Activated CD8-positive, alpha-beta memory T cell treated with anti-CD3 and anti-CD28 coated beads, Interleukin-2, amount 10 ng/mL, durations not matched to agents 7 days and 5 days (primary cell): ENCODE measurements at regions not wholly inside any gene's neighbourhood (a gene's known extent, or its start where the extent isn't known, plus 50 kb on each side); places are given as distances from the start of the nearest gene placed in this dataset.
"Not testable (repeated sequence)": the region's sequence is repeated elsewhere in the genome, so short reads cannot be mapped to it uniquely, and the experiment has no call there.

Experiments
- ATAC-seq: fragments of 150-1000 bp; cut with Tn5 transposase; one replicate; pipeline ENCODE4 v1.10.0; 2021; ENCODE audit warnings: moderate library complexity
- CTCF ChIA-PET: fragments of 350-600 bp; sonication (Branson Sonifier 250); formaldehyde crosslinking; loops from one replicate; lab custom pipeline; 2021; ENCODE audit warnings: antibody characterized with exemption; lab: Charles Lee
- DNase-seq: peaks from one replicate; pipeline ENCODE4 v3.0.0-alpha.2; 2020
- H3K27ac Mint-ChIP-seq: one replicate; pipeline ENCODE4 v1.8.0; 2021; ENCODE audit warnings: mild to moderate bottlenecking, mixed read lengths
- H3K27me3 Mint-ChIP-seq: one replicate; pipeline ENCODE4 v1.8.0; 2021; ENCODE audit warnings: mixed read lengths
- H3K36me3 Mint-ChIP-seq: one replicate; pipeline ENCODE4 v1.8.0; 2021; ENCODE audit warnings: mild to moderate bottlenecking, mixed read lengths
- H3K4me1 Mint-ChIP-seq: one replicate; pipeline ENCODE4 v1.8.0; 2021; ENCODE audit warnings: mixed read lengths
- H3K4me3 Mint-ChIP-seq: one replicate; pipeline ENCODE4 v1.8.0; 2021; ENCODE audit warnings: mild to moderate bottlenecking, moderate library complexity, mixed read lengths
- H3K9me3 Mint-ChIP-seq: one replicate; pipeline ENCODE4 v1.8.0; 2022; ENCODE audit warnings: low read depth, mixed read lengths

GRCh38 chr17:30624180-30624579 lies 147.0 kb downstream of the GOSR1 start:
- H3K4me1 Mint-ChIP-seq, H3K4me3 Mint-ChIP-seq, ATAC-seq, H3K27ac Mint-ChIP-seq, DNase-seq, H3K9me3 Mint-ChIP-seq, H3K36me3 Mint-ChIP-seq, H3K27me3 Mint-ChIP-seq: not testable (repeated sequence)
- CTCF ChIA-PET = interaction anchor here (0.7 kb wide), 1 partner anchor 135 kb away, joined by 3 read pairs; no protein-coding TSS in a partner anchor

- H3K4me3 Mint-ChIP-seq, DNase-seq, H3K27me3 Mint-ChIP-seq, CTCF ChIA-PET, H3K27ac Mint-ChIP-seq, H3K4me1 Mint-ChIP-seq, ATAC-seq, H3K36me3 Mint-ChIP-seq, H3K9me3 Mint-ChIP-seq: not testable (repeated sequence)
Observed at GRCh38 chr17:30609682-30610081, 132.5 kb downstream of the GOSR1 start.

GRCh38 chr17:30605523-30605922 lies 128.3 kb downstream of the GOSR1 start:
- Mint-ChIP-seq H3K9me3 (no peaks in the 10 kb centered on the region), H3K36me3 (no peaks in the 10 kb centered on the region), H3K27me3 (no peaks in the 10 kb centered on the region), H3K4me1 (peaks cover 19% of the 10 kb centered on the region), H3K4me3 (no peak overlapping the region), H3K27ac (no peak overlapping the region)
- ATAC-seq = no peak
- CTCF ChIA-PET = no interaction called here
- DNase-seq = no peak

- Mint-ChIP-seq H3K4me1 (peaks cover 19% of the 10 kb centered on the region), H3K27ac (no peak overlapping the region)
Observed at GRCh38 chr17:30605027-30605426, 127.8 kb downstream of the GOSR1 start.

GRCh38 chr17:30602396-30602795 lies 125.2 kb downstream of the GOSR1 start:
- DNase-seq, CTCF ChIA-PET, H3K9me3 Mint-ChIP-seq, H3K36me3 Mint-ChIP-seq, H3K27ac Mint-ChIP-seq, ATAC-seq, H3K27me3 Mint-ChIP-seq: not testable (repeated sequence)
- H3K4me1 Mint-ChIP-seq = peaks cover 27% of the 10 kb centered on the region
- peak overlapping the region; percentile 56 for H3K4me3 Mint-ChIP-seq

More at GRCh38 chr17:30605027-30605426, 127.8 kb downstream of the GOSR1 start:
- H3K27me3 Mint-ChIP-seq = no peaks in the 10 kb centered on the region
- ATAC-seq = no peak
- H3K9me3 Mint-ChIP-seq = no peaks in the 10 kb centered on the region
- H3K36me3 Mint-ChIP-seq = no peaks in the 10 kb centered on the region
- CTCF ChIA-PET = no interaction called here
- no peak for DNase-seq
- no peak overlapping the region for H3K4me3 Mint-ChIP-seq

GRCh38 chr17:30601984-30602383 lies 124.8 kb downstream of the GOSR1 start:
- H3K36me3 Mint-ChIP-seq = not testable (repeated sequence)

GRCh38 chr17:30600830-30601494 lies 123.8 kb downstream of the GOSR1 start:
- no peaks in the 10 kb centered on the region for H3K36me3 Mint-ChIP-seq
- H3K4me3 Mint-ChIP-seq = peak overlapping the region; percentile 95
- no peaks in the 10 kb centered on the region for H3K27me3 Mint-ChIP-seq
- ATAC-seq (peak; percentile 15), DNase-seq (peak; percentile 50)
- H3K27ac Mint-ChIP-seq = peak overlapping the region; percentile 87
- H3K9me3 Mint-ChIP-seq = no peaks in the 10 kb centered on the region
- peaks cover 27% of the 10 kb centered on the region for H3K4me1 Mint-ChIP-seq
- CTCF ChIA-PET = interaction anchor here (1.0 to 1.6 kb wide), 3 partner anchors 120 to 309 kb away, joined by 3 read pairs; partner anchors contain the start of gene BLMH

More at GRCh38 chr17:30601984-30602383, 124.8 kb downstream of the GOSR1 start:
- peak overlapping the region; percentile 56 for H3K4me3 Mint-ChIP-seq
- DNase-seq, H3K27ac Mint-ChIP-seq, H3K27me3 Mint-ChIP-seq, CTCF ChIA-PET, ATAC-seq, H3K9me3 Mint-ChIP-seq: not testable (repeated sequence)
- peaks cover 27% of the 10 kb centered on the region for H3K4me1 Mint-ChIP-seq

GRCh38 chr17:30600060-30600829 lies 123.0 kb downstream of the GOSR1 start:
- no peaks in the 10 kb centered on the region for H3K36me3 Mint-ChIP-seq
- peak; percentile 80 for DNase-seq
- peak overlapping the region; percentile 54 for H3K27ac Mint-ChIP-seq
- H3K4me3 Mint-ChIP-seq = peak overlapping the region; percentile 95
- H3K9me3 Mint-ChIP-seq = no peaks in the 10 kb centered on the region
- H3K4me1 Mint-ChIP-seq = peaks cover 27% of the 10 kb centered on the region
- H3K27me3 Mint-ChIP-seq = no peaks in the 10 kb centered on the region
- CTCF ChIA-PET = interaction anchor here (0.5 to 1.6 kb wide), 5 partner anchors 91 to 309 kb away, joined by 3 to 4 read pairs (median 3); partner anchors contain the start of gene BLMH
- peak; percentile 92 for ATAC-seq

- Mint-ChIP-seq H3K4me3 (peak overlapping the region; percentile 95), H3K4me1 (peaks cover 22% of the 10 kb centered on the region), H3K27me3 (no peaks in the 10 kb centered on the region), H3K27ac (no peak overlapping the region), H3K9me3 (no peaks in the 10 kb centered on the region), H3K36me3 (no peaks in the 10 kb centered on the region)
- ATAC-seq = no peak
- CTCF ChIA-PET = interaction anchor here (0.5 to 1.6 kb wide), 2 partner anchors 92 to 121 kb away, joined by 3 read pairs; no protein-coding TSS in a partner anchor
- DNase-seq = no peak
Observed at GRCh38 chr17:30599428-30600059, 122.3 kb downstream of the GOSR1 start.

GRCh38 chr17:30597776-30598288 lies 120.6 kb downstream of the GOSR1 start:
- no peak for DNase-seq

GRCh38 chr17:30596948-30597775 lies 120.0 kb downstream of the GOSR1 start:
- H3K9me3 Mint-ChIP-seq, CTCF ChIA-PET: not testable (repeated sequence)

More at GRCh38 chr17:30597776-30598288, 120.6 kb downstream of the GOSR1 start:
- no peaks in the 10 kb centered on the region for H3K9me3 Mint-ChIP-seq
- H3K27ac Mint-ChIP-seq = no peak overlapping the region
- H3K4me3 Mint-ChIP-seq = no peak overlapping the region
- no peaks in the 10 kb centered on the region for H3K36me3 Mint-ChIP-seq
- CTCF ChIA-PET = no interaction called here
- ATAC-seq = no peak
- no peaks in the 10 kb centered on the region for H3K27me3 Mint-ChIP-seq
- H3K4me1 Mint-ChIP-seq = peaks cover 20% of the 10 kb centered on the region

GRCh38 chr17:30594953-30595371 lies 117.8 kb downstream of the GOSR1 start:
- H3K9me3 Mint-ChIP-seq, CTCF ChIA-PET, H3K27me3 Mint-ChIP-seq, H3K4me3 Mint-ChIP-seq, ATAC-seq, H3K27ac Mint-ChIP-seq, DNase-seq, H3K36me3 Mint-ChIP-seq, H3K4me1 Mint-ChIP-seq: not testable (repeated sequence)

More at GRCh38 chr17:30596948-30597775, 120.0 kb downstream of the GOSR1 start:
- H3K36me3 Mint-ChIP-seq, H3K4me3 Mint-ChIP-seq, DNase-seq, ATAC-seq, H3K27me3 Mint-ChIP-seq, H3K27ac Mint-ChIP-seq: not testable (repeated sequence)
- peaks cover 18% of the 10 kb centered on the region for H3K4me1 Mint-ChIP-seq
